ENCODE measurements at regions not wholly inside any gene's neighbourhood (a gene's known extent, or its start where the extent isn't known, plus 50 kb on each side); places are given as distances from the start of the nearest gene placed in this dataset.

DNA sequence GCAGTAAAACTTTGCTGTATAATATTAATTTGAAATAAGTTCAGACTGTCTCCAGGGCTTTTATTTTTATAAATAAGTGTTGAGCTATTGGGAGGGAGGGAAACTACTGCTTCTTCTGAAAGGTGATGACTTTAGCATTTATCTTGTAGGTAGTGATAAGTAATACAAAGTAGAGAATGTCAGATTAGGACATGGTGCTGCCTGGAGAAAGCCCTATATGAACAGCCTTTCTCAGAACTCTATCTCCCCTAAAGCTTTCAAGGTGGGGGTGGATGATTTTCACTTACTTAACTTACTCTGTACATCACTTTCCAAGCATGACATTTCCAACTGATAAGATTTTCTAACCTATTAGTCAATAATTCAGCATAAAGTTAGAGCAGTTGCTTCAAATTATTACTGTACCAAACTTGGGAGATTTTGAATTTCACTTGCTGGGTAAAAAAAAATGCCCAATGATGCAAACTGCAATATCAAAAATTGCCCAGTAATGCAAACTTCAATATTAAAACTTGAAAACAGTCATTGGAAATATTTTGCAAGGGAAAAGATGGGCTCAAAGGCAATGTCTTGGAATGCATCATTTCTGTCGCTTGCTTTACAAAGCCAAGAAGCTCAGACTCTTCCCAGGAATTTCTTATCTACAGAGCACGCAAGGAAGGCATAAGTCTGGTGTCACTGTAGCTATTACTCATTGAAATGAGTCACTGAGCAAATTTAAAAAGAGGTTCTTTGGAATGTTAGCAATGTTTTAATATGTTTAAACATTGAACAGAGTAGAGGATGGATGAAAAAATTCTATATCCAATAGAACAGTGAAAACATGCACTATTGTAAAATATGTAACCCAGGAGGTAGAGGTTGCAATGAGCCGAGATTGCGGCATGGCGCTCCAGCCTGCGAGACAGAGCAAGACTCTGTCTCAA, 569.5 kb downstream of the PSAT1 start:
- no peak for DNase-seq (ENCODE audit: low spot score)

- no peak for DNase-seq (ENCODE audit: low spot score)
These were observed 574.1 kb downstream of the PSAT1 start for GRCh38 chr9:78871086-78871451.

- no peak for DNase-seq (ENCODE audit: low spot score)
These were observed 574.8 kb downstream of the PSAT1 start for GRCh38 chr9:78871452-78872331.

GRCh38 chr9:78874061-78874460, 577.1 kb downstream of the PSAT1 start:
- DNase-seq (ENCODE audit: low spot score) = no peak

GRCh38 chr9:78879324-78880100, 582.6 kb downstream of the PSAT1 start:
- no peak for DNase-seq (ENCODE audit: low spot score)

- DNase-seq (ENCODE audit: low spot score) = no peak
These were observed 584.4 kb downstream of the PSAT1 start for GRCh38 chr9:78881295-78881694.

GRCh38 chr9:78882481-78882880, 585.6 kb downstream of the PSAT1 start:
- no peak for DNase-seq (ENCODE audit: low spot score)

GRCh38 chr9:78884611-78885150, 587.8 kb downstream of the PSAT1 start:
- DNase-seq (ENCODE audit: low spot score) = no peak

GRCh38 chr9:78892182-78892581, 595.3 kb downstream of the PSAT1 start:
- DNase-seq (ENCODE audit: low spot score) = no peak

GRCh38 chr9:78892769-78893168, 595.8 kb downstream of the PSAT1 start:
- no peak for DNase-seq (ENCODE audit: low spot score)

DNA sequence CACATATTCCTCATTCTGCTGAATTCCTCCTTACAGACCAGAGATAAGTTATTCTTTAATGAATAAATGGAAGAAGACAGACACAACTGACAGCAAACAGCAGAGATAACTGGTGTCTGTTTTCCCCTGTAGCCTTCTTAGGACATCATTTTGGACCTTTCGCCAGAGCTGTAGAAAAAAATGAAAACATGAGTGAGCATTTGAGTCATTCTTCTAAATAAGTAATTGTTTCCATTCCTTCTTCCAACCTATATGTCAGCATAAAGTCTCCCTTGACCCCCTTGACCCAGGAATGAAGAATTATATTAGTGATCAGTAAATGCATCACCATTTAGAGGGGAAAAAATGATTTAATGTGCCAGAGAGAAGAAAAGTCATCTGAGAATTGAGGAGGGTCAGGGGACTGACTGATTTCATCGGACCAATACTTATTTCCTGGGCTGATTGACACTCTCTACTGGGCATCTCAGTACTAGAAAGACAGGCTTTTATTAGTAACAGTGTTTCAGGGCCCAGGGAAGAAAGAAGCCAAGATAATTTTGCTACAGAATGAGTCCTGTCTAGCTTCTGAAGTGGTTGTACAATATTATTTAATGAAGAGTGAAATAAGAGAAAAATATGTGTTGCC, 597.0 kb downstream of the PSAT1 start:
- no peak for DNase-seq (ENCODE audit: low spot score)

GRCh38 chr9:78896479-78896878, 599.6 kb downstream of the PSAT1 start:
- no peak for DNase-seq (ENCODE audit: low spot score)

GRCh38 chr9:78898234-78898633, 601.3 kb downstream of the PSAT1 start:
- DNase-seq (ENCODE audit: low spot score) = no peak

DNA sequence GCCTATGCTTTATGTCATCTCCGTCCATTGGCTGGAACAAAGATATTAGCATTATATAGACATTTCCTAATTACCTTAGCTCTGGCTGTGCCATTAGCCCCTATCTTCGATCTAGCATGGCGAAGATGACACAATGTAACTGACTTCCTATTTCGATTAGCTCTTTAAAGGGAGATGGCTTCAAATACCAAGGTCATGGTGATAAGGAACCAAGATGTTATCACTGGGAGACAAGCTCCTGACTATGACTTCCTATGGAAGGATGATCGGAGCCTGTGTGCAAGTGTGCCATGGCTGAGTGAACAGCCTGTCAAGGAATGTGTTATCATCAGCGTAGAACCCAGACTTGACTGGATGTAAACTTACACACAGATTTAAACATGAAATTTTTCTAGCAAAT, 602.1 kb downstream of the PSAT1 start:
- DNase-seq (ENCODE audit: low spot score) = no peak

DNA sequence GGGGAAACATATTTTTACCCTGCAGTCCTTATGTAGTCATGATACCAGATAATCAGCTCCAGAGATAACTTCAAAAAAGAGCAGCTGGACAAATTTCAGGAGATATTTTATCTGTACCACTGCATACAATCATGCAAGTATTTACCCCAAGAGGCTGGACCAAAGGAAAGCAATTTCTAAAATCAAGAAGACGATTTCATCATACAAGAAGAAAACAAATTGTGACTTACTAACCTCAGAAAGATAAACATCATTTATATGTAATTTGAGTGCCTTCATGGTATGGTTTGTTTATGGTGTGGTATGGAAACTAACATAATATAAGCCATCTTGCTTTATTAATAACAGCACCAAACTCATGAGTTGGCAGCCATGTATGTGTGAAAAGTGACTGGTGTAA, 603.6 kb downstream of the PSAT1 start:
- no peak for DNase-seq (ENCODE audit: low spot score)

DNA sequence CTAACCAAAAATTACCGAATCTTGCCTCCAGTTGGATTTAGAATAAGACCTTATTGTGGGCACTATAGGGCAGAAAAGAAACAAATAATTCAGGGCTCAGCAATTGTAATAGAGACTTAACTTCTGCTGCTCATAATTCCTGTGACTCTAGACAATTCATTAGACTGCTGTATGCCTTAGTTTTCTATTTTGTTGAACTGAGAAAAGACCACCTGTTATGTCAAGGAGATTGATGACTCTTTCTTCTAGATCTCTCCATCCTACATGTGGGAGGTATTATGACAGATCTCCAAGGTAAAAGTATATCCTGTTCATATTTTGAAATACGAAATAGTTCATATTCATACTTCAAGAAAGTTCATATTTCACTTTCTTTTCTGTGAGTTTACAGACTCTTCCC, 605.1 kb downstream of the PSAT1 start:
- DNase-seq (ENCODE audit: low spot score) = no peak

- DNase-seq (ENCODE audit: low spot score) = no peak
These were observed 606.7 kb downstream of the PSAT1 start for GRCh38 chr9:78903581-78903980.

GRCh38 chr9:78904686-78905085, 607.8 kb downstream of the PSAT1 start:
- no peak for DNase-seq (ENCODE audit: low spot score)

GRCh38 chr9:78905387-78905786, 608.5 kb downstream of the PSAT1 start:
- no peak for DNase-seq (ENCODE audit: low spot score)

GRCh38 chr9:78905986-78906755, 609.2 kb downstream of the PSAT1 start:
- no peak for DNase-seq (ENCODE audit: low spot score)

DNA sequence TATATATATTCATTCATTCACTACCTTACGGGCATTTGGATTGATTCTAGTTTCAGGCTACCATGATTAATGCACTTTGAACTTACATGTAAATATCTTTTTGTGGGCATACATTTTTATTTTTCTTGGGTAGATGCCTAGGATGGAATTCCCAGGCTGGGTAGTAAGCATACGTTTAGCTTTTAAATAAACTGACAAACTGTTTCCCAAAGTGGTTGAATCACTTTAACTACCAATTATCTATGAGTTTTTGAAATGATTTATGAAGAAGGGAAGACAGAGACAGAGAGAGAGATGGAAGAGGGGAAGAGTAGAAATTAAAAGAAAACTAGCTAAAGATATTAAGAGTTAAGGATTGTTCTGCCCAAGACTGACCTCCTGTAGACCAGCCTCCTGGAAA, 612.6 kb downstream of the PSAT1 start:
- DNase-seq (ENCODE audit: low spot score) = no peak
